Posterior cingulate gyrus (tissue), 11 donors: ENCODE measurements at regions not wholly inside any gene's neighbourhood (a gene's known extent, or its start where the extent isn't known, plus 50 kb on each side); places are given as distances from the start of the nearest gene placed in this dataset.
"Not testable (repeated sequence)": the region's sequence is repeated elsewhere in the genome, so short reads cannot be mapped to it uniquely, and the experiment has no call there.

Experiments used
- DNase-seq, 10 donors: peaks; one replicate each; pipeline versions ENCODE4 v3.0.0 to v3.0.0-alpha.2; 2020 to 2021; ENCODE audit warnings: mixed read lengths in 3 of 10
- intact Hi-C: fragments of 100-400 bp; cut with DNase I; formaldehyde crosslinking; loops from one replicate; pipeline ENCODE4 v1.15.1; 2023

- no peak for DNase-seq
- intact Hi-C loops = no loop called here
These were observed 245.0 kb downstream of the KLF5 start for GRCh38 chr13:73303851-73304250.

- DNase-seq, intact Hi-C loops: not testable (repeated sequence)
These were observed 242.8 kb downstream of the KLF5 start for GRCh38 chr13:73301622-73302021.

- intact Hi-C loops = no loop called here
- DNase-seq = no peak
These were observed 242.1 kb downstream of the KLF5 start for GRCh38 chr13:73300718-73301425.

- intact Hi-C loops = no loop called here
- no peak for DNase-seq
These were observed 241.0 kb downstream of the KLF5 start for GRCh38 chr13:73299787-73300186.

- intact Hi-C loops = no loop called here
- DNase-seq = no peak
These were observed 235.2 kb downstream of the KLF5 start for GRCh38 chr13:73293913-73294523.

GRCh38 chr13:73292127-73292526, 233.3 kb downstream of the KLF5 start:
- intact Hi-C loops = no loop called here
- DNase-seq = no peak

- intact Hi-C loops = no loop called here
- no peak for DNase-seq
These were observed 232.0 kb downstream of the KLF5 start for GRCh38 chr13:73290844-73291243.

GRCh38 chr13:73288596-73288995, 229.8 kb downstream of the KLF5 start:
- intact Hi-C loops = no loop called here

GRCh38 chr13:73287831-73288230, 229.0 kb downstream of the KLF5 start:
- DNase-seq = no peak

More at GRCh38 chr13:73288596-73288995, 229.8 kb downstream of the KLF5 start:
- DNase-seq = no peak

GRCh38 chr13:73286942-73287620, 228.3 kb downstream of the KLF5 start:
- DNase-seq = no peak
- intact Hi-C loops = no loop called here

More at GRCh38 chr13:73287831-73288230, 229.0 kb downstream of the KLF5 start:
- intact Hi-C loops = no loop called here

- no peak for DNase-seq
- intact Hi-C loops = no loop called here
These were observed 227.4 kb downstream of the KLF5 start for GRCh38 chr13:73286177-73286576.

- intact Hi-C loops = no loop called here
- no peak for DNase-seq
These were observed 225.5 kb downstream of the KLF5 start for GRCh38 chr13:73284081-73284874.

GRCh38 chr13:73283636-73284035, 224.8 kb downstream of the KLF5 start:
- DNase-seq = no peak
- intact Hi-C loops = no loop called here

- intact Hi-C loops = no loop called here
- DNase-seq = no peak
These were observed 222.9 kb downstream of the KLF5 start for GRCh38 chr13:73281746-73282145.

GRCh38 chr13:73278186-73278585, 219.4 kb downstream of the KLF5 start:
- intact Hi-C loops = no loop called here
- no peak for DNase-seq

GRCh38 chr13:73275163-73275562, 216.4 kb downstream of the KLF5 start:
- intact Hi-C loops = no loop called here
- DNase-seq = no peak

GRCh38 chr13:73274147-73274546, 215.3 kb downstream of the KLF5 start:
- intact Hi-C loops = no loop called here
- no peak for DNase-seq

GRCh38 chr13:73273745-73274144, 214.9 kb downstream of the KLF5 start:
- intact Hi-C loops = no loop called here
- DNase-seq = no peak

GRCh38 chr13:73273276-73273675, 214.5 kb downstream of the KLF5 start:
- no peak for DNase-seq
- intact Hi-C loops = no loop called here

- intact Hi-C loops = no loop called here
- DNase-seq = no peak
These were observed 214.0 kb downstream of the KLF5 start for GRCh38 chr13:73272831-73273230.

- no peak for DNase-seq
- intact Hi-C loops = no loop called here
These were observed 209.5 kb downstream of the KLF5 start for GRCh38 chr13:73268306-73268705.
